ENCODE measurements at regions not wholly inside any gene's neighbourhood (a gene's known extent, or its start where the extent isn't known, plus 50 kb on each side); places are given as distances from the start of the nearest gene placed in this dataset.
"Not testable (repeated sequence)": the region's sequence is repeated elsewhere in the genome, so short reads cannot be mapped to it uniquely, and the experiment has no call there.

- DNase-seq: no peak
These were observed 446.1 kb downstream of the SIPA1L2 start for GRCh38 chr1:232183802-232184201.

- DNase-seq: no peak
These were observed 446.6 kb downstream of the SIPA1L2 start for GRCh38 chr1:232183266-232183800.

GRCh38 chr1:232182236-232182635, 447.7 kb downstream of the SIPA1L2 start:
- no peak for DNase-seq

- DNase-seq: no peak
These were observed 449.2 kb downstream of the SIPA1L2 start for GRCh38 chr1:232180779-232181136.

GRCh38 chr1:232179896-232180778, 449.8 kb downstream of the SIPA1L2 start:
- no peak for DNase-seq

GRCh38 chr1:232178191-232178590, 451.7 kb downstream of the SIPA1L2 start:
- no peak for DNase-seq

- no peak for DNase-seq
These were observed 452.5 kb downstream of the SIPA1L2 start for GRCh38 chr1:232177438-232177837.

- DNase-seq: no peak
These were observed 453.7 kb downstream of the SIPA1L2 start for GRCh38 chr1:232176222-232176621.

- DNase-seq: no peak
These were observed 455.6 kb downstream of the SIPA1L2 start for GRCh38 chr1:232174306-232174705.

- no peak for DNase-seq
These were observed 457.4 kb downstream of the SIPA1L2 start for GRCh38 chr1:232172563-232172962.

- DNase-seq: no peak
These were observed 459.0 kb downstream of the SIPA1L2 start for GRCh38 chr1:232170909-232171308.

- DNase-seq: no peak
These were observed 460.5 kb downstream of the SIPA1L2 start for GRCh38 chr1:232169436-232169835.

GRCh38 chr1:232168508-232168907, 461.4 kb downstream of the SIPA1L2 start:
- no peak for DNase-seq

- no peak for DNase-seq
These were observed 463.0 kb downstream of the SIPA1L2 start for GRCh38 chr1:232166942-232167341.

- DNase-seq: no peak
These were observed 465.6 kb downstream of the SIPA1L2 start for GRCh38 chr1:232164078-232164963.

- DNase-seq: no peak
These were observed 466.4 kb downstream of the SIPA1L2 start for GRCh38 chr1:232163533-232163932.

- DNase-seq: no peak
These were observed 467.9 kb downstream of the SIPA1L2 start for GRCh38 chr1:232162001-232162400.

- not testable (repeated sequence) for DNase-seq
These were observed 471.4 kb downstream of the SIPA1L2 start for GRCh38 chr1:232158558-232158957.

GRCh38 chr1:232156070-232156469, 473.9 kb downstream of the SIPA1L2 start:
- DNase-seq: not testable (repeated sequence)

- no peak for DNase-seq
These were observed 476.3 kb downstream of the SIPA1L2 start for GRCh38 chr1:232153652-232154051.

GRCh38 chr1:232150770-232151548, 479.0 kb downstream of the SIPA1L2 start:
- DNase-seq: no peak

- no peak for DNase-seq
These were observed 480.4 kb downstream of the SIPA1L2 start for GRCh38 chr1:232149287-232150201.
